IPS-18c (cell line): ENCODE measurements at regions not wholly inside any gene's neighbourhood (a gene's known extent, or its start where the extent isn't known, plus 50 kb on each side); places are given as distances from the start of the nearest gene placed in this dataset.

Source experiments
- H3K4me3 ChIP-seq: 2 replicates; pipeline ENCODE4 v1.7.0; 2013; ENCODE audit warnings: low read depth, mild to moderate bottlenecking, low read length, moderate library complexity; ENCODE audit not compliant: insufficient read depth
- H3K9me3 ChIP-seq: one replicate; pipeline ENCODE4 v1.6.1; 2013; ENCODE audit warnings: mild to moderate bottlenecking, low read length, moderate library complexity; ENCODE audit not compliant: control insufficient read depth, insufficient read depth

DNA sequence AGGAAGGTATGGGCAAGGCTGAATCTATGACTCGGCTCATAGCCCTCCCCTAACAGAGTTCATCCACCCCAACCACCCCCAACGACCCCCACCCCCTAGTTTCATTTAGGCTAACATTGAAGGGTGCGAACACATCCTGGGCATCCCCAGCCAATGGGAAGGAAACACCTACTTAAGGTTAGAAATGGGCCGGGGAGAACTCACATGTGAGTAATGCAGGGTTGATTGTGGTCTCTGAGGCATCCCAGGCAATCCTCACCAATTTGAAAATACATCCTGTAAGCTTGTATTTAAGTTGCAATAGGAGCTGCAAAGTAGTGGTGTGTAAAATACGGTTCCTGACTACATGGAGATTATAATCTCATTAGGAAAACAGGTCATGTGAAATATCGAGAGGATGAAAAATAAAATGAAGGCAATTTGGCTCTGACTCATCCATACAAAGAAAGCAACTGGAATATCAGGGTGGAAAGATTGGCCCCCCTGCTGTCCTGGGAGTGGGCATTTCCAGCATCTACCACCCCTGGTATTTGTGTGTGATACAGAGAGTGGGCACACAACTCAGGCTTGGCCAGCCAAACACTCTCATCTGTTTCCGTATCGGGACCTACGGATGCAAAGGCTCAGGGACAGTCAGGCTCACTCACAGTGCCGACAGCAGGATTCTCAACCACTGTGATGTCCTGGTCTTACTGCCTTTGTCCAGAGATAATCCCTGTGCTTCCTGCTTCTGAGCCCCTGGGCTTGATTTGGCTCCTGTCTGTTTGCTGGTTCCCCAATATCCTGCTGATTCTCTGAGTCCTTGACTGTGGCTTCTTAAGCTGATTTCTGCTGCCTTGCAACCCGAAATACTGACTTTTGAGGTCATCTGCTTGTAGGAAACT, 90.0 kb upstream of the NCKAP5 start:
- no peak overlapping the region for H3K4me3 ChIP-seq

DNA sequence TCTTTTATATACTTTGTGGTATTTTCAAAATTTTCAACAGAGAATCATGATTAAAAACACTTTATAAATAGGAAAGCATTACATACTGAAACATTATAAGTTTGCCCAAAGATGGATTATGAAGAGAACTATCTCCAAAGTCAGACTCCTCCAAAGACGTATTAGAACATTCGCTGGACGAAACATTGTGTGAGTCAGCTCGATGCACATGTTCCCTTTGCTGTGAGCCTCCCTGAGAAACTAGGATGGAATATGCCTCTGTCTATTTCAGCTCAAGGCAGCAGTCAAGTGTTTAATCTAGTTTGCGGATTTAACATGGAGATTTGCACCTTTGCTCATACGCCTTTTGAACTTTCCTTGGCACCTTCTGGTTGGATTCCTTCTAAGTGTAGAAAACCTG, 92.2 kb upstream of the NCKAP5 start:
- Histone ChIP-seq H3K9me3 (no peaks in the 10 kb centered on the region), H3K4me3 (no peak overlapping the region)

More for the DNA sequence above, 90.0 kb upstream of the NCKAP5 start:
- no peaks in the 10 kb centered on the region for H3K9me3 ChIP-seq

DNA sequence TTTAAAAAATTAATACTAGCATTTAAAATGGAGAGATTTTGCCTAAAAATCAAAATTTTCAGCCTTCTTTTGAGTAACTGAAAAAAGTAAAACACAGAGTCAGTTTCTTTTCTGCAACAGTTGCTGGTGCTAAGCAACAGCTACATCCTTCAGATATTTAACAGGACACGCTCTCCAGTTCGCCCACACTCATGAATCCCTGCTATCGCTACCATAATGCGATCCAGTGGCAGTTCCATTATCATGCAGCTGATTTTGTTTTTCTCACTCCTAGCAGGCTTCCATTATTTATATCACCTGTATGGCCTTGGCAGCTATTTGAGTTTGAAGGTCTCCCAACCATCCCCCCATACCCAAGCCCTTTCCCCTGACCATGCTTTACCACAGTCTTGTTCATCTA, 93.1 kb upstream of the NCKAP5 start:
- Histone ChIP-seq H3K9me3 (no peaks in the 10 kb centered on the region), H3K4me3 (no peak overlapping the region)

DNA sequence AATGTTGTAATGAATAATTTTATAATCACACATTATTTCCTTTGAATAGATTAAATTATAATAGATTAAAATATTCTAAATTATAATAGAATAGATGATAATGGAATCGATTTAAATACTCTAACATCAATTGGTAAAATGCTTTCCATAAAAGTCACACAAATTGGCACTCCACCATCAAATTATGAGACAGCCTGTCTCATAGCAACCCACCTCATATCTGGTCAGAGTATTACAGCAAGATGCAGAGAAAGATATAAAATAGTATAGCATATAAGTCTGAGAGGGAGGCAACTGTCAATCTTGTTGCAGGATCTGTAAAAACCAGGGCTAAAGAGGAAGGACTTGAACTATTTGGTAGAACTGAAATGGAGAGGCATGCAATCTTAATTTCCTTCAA, 98.4 kb upstream of the NCKAP5 start:
- H3K4me3 ChIP-seq: no peak overlapping the region
- no peaks in the 10 kb centered on the region for H3K9me3 ChIP-seq

DNA sequence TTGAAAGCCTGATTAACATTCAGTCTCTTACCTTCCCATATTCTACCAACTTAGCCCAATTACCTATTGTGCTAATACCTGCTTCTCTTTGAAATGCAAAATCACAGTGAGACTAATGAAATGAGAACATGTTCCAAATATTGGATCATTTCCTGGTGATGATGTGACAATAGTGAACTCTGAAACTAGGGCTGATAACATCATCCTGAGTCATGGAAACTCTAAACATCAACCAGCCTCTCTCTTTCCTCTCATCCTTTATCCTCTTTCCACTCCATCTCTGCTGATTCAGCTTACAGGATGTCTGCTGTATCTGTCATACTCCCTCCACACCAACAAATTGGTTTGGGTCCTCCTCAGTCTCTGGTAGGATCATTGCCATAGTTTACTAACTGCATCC, 98.8 kb upstream of the NCKAP5 start:
- no peak overlapping the region for H3K4me3 ChIP-seq
- H3K9me3 ChIP-seq: no peaks in the 10 kb centered on the region

DNA sequence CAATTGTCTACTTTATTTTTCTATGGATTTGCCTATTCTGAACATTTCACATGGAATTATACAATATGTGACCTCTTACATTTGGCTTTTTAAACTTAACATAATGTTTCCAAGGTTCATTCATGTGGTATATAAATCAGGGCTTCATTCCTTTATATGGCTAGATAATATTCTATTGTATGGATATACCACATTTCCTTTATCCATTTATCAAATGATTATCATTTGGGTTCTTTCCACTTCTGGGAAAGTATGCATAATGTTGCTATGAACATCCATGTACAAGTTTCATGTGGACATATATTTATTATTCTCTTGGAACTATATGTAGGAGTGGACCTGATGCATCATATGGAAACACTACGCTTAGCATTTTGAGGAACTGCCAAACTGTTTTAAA, 99.7 kb upstream of the NCKAP5 start:
- H3K9me3 ChIP-seq: no peaks in the 10 kb centered on the region
- H3K4me3 ChIP-seq: no peak overlapping the region

DNA sequence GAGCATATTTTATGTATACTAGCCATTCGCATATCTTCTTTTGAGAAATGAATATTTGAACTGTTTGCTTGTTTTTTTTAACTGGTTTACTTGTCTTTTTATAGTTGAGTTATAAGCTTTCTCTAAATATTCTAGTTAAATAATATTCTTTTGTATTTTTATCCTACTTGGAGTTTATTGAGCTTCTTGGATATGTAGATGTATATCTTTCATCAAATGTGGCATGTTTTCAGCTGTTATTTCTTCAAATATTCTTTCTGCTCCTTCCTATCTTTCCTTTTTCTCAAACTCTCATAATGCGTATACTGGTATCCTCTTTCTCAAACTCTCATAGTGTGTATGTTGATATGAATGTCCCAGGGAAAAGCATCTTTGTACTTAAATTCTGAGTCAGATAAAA, 100.3 kb upstream of the NCKAP5 start:
- no peaks in the 10 kb centered on the region for H3K9me3 ChIP-seq

DNA sequence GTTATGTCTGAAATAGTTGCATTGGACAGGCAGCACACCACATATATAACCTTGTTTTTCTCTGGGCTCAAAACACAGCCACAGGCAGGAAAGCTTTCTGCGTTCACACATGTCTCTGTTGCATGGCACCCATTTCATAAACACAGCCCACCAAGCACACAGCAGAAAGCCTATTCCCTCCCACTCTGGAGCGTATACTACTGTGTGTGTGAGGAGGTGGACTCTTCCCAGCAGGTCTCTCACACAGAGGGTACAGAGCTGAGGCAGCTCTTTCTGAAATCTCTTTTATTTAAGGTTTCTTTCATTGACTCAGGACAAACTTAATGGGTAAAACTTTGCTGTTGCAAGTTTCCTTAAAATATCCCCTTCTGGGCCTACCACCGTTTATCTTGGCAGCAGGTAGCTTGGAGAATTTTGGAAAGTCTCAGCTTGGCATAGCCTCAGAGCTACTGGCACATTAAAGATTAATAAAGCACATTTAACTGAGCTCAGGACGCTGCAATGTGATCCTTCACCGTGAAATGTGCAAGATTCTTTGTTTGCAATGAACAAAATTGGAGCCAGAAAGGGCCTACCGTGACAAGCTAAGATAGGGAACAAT, 105.1 kb upstream of the NCKAP5 start:
- no peaks in the 10 kb centered on the region for H3K9me3 ChIP-seq
- no peak overlapping the region for H3K4me3 ChIP-seq

More for the DNA sequence above, 100.3 kb upstream of the NCKAP5 start:
- no peak overlapping the region for H3K4me3 ChIP-seq

DNA sequence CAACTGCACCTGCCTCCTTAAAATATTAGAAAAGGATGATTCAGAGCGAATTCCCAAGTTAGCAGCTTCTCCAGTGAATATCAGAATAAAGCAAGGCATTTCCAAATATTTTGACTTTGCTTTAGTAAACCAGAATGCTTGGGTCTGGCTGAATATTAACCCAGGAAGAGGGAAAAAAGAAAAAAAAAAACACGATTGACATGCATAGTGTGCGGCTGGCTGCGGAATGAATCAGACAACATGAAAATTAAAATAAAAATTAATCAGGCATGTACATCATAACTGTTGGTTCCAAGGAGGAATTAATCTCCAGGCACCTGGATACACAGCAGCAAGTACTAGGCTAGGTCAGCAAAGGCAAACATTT, 105.8 kb upstream of the NCKAP5 start:
- Histone ChIP-seq H3K4me3 (no peak overlapping the region), H3K9me3 (no peaks in the 10 kb centered on the region)

DNA sequence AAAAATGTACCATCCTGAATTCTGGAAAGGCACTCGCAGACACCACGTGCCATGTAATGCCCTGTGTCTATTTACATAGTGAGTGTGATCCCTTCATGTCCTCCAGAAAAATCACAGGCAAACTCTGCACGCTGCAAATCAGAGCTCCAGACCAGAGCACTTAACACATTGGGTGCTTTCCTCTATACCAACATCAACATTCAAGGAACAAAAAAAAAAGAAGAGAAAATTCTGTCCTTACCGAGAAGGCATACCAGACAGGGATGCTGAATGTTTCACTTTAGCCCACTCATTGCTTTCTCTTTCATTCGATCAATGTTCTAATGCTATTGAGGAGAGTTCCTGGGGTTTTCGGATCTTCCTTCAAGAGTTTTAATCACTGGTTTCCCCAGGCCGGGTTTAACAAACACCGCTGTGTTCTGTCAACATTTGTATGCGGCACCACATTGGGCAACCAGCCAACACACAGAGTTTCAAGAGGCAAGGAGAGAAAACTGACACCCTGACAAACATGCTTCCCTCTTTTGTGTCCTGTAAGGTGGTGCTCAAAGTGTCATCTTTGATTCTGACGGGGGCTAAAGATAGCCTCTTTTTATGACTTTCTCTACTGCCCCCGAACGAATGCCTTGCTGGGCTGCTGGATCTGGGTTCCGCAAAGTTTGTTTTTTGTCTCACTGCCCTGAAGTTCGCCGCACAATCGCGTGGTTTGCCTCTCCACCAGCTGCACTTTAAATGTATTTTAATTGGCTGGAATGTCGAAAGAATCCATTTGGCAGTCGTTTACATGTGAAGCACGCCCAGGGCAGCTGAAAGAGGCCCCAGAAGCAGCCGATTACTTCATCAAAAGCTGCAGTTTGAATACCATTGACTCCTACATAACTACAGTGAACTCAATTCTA, 106.4 kb upstream of the NCKAP5 start:
- Histone ChIP-seq H3K4me3 (peak overlapping the region; percentile 34), H3K9me3 (no peaks in the 10 kb centered on the region)

DNA sequence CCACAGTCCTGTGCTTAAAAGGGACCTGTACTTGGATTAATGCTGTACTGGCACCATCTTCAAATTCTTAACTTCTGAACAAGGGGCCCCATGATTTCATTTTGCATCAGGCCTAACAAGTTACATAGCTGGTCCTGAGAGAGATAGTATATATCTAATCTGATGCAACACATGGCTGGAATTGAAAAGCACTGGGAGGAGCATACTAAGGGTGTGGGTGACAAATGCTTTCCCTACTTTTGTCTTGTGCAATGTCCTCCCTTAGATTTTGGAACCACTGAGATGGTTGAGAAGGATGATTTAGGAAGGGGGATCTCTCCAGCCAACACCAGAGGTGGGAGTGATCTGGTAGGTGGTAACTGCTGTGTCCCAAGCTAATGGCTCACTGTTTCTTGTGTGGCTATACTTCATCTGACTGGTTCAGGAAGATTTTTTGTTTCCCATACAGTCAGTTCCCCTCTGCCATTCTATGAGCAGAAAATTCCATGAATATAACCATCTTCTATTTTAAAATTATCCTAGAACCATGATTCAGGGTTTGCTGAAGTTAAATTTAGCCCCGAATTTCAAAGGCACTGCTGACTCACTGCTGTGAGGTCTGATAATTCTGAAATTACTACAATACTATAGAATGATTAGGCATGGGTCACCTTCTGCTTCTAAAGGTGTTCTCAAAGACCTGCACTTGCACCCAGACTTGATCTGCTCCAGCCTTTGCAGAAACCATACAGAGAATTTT, 108.3 kb upstream of the NCKAP5 start:
- H3K4me3 ChIP-seq: no peak overlapping the region
- H3K9me3 ChIP-seq: no peaks in the 10 kb centered on the region

DNA sequence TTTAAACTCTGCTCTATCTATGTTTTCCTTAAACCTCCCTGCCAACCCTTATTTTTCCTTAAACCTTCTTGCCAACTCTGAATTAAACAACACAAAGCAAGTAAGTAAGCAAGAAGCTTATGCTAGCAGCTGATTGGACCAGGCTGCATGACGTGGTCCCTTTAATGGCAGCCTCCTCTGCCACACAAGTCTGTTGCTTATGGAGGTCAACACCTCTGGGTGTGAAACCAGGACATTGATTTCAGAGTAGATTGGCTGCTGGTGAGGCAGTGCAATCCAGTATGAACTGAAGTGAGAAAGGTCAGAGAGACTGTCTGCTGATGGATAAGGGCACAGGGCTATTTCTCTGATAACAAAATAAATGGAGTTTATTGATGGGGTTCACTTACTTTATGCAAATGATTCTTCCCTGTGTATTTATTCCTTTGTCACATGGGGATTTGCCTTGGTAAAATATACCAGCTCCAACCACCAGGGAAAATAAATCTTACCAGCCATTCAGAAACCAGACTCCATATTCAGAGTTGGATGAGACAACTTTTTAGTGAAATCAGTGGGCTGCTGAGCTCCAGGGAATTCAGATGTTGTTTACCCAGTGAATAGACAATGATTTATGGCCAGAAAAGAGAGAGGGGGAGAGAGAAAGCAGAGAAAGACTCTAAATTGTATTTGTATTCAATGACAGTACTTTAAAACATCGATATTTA, 112.2 kb upstream of the NCKAP5 start:
- H3K4me3 ChIP-seq: no peak overlapping the region
- H3K9me3 ChIP-seq: no peaks in the 10 kb centered on the region

DNA sequence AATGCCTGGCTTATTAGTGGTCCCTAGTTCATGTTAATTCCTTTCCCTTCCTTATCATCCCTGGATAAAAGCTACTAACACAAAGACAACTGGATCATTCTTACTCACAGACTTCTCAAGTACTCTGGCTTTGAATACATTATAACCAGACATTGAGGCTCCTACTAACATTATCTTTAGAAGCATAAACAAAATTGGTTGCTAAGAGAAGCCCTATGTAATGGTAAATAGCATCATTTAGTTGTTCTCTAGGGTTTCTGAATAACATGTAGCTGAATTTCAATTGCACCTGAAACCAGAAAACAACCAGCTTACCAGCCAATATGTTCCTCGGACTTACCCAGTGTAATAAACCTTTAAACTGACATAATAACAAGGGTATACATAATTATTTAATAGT, 114.1 kb upstream of the NCKAP5 start:
- H3K4me3 ChIP-seq: no peak overlapping the region
- no peaks in the 10 kb centered on the region for H3K9me3 ChIP-seq

DNA sequence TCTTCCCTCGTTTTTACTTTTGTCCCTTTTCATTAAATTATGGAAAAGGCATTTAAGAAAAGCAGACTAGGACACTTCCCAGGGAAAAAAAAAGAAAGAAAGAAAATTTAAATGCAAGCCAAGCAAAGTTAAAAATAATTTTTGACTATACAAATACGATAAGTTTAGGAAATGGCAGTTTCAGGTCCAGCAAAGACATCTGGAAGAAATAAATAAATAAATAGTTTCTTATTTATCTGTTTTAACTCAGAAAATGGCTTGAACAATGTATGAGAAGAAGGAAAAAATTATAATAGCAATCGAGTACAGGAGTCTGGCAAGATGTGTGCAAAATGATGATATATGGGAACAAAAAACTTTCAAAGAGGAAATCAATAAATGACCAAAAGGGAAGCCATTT, 114.6 kb upstream of the NCKAP5 start:
- Histone ChIP-seq H3K9me3 (no peaks in the 10 kb centered on the region), H3K4me3 (no peak overlapping the region)

DNA sequence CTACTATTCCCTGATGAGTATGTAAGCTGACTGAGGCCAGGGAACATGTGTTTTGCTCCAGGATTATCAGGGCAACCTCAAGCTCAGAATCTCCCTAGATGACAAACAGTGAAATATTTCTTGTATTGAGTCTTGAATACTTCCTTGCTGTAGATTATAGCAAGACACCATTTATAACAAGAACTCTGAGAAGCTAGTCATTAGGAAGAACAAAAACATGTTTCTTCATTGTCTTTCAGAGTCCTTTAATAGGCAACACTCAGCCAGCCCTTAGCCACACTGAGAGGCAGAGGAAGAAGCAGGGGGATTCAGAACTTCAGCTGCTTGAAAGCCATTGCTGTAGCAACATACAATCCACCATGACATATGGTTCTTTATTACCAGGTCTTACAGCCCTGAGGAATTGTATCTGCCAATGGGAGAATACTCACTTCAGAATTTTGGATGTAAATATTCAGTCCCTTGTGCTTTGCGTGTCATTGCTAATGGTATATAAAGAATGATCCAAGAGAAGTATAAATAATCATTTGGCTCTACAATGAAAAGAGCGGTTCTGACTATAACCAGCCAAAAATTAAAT, 117.5 kb upstream of the NCKAP5 start:
- Histone ChIP-seq H3K9me3 (no peaks in the 10 kb centered on the region), H3K4me3 (no peak overlapping the region)

DNA sequence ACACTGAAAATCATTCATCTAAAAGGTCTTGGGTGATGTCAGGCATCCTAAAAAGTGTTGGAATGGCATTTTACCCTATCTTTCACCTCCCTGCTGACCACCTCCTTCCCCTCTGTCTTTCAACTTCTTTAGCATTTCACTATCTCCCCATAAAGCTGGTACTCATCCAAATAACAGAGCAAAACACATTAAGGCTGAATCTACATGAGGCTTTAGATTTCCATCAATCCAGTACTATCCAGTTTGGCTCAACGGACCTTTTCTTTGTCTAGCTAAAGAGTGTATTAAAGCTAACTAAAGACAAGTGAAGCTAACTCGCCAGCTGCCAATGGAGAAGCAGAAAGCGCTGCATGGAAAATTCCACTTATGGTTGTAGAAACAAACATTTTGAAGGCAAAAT, 122.5 kb upstream of the NCKAP5 start:
- no peak overlapping the region for H3K4me3 ChIP-seq
- no peaks in the 10 kb centered on the region for H3K9me3 ChIP-seq
